ENCODE measurements at regions not wholly inside any gene's neighbourhood (a gene's known extent, or its start where the extent isn't known, plus 50 kb on each side); places are given as distances from the start of the nearest gene placed in this dataset.

DNA sequence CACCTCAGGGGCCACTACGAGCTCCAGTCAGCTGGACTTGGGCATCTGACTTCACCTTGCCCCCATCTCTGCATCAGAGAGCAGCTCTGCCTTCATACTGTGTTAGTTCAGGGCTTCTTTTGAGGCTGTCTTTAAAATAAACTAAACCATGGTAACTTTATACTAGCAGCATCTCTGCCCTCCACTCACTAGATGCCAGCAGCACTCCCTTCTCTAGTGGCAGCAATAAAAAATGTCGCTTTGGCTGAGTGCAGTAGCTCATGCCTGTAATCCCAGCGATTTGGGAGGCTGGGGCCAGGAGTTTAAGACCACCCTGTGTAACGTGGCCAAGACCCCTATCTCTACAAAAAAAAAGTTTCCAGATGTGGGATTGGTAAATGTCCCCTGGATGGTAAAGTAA is 584.4 kb downstream of the INHBA start:
- DNase-seq, result no peak

DNA sequence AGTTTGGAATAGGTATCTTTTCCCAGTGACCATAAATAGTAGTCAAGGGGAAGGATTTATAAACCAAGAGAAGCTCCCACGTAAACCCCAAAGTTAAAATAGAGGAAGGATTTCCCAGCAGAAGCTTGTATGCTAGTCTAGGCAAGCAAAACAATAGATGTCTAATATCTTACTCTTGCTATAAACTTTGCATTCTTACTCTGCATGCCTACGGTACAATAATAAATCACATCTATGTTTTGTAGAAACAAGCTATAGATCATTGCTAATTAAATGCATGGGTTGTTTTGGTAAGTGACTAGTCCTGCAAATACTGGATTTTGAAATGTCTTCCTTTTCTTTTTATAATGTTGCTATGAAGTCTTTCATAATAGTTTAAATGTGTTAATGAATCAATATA is 585.5 kb downstream of the INHBA start:
- no peak for DNase-seq

- no peak for DNase-seq
These were observed 586.1 kb downstream of the INHBA start for GRCh38 chr7:41116817-41117216.

- DNase-seq, result no peak
These were observed 586.6 kb downstream of the INHBA start for GRCh38 chr7:41116337-41116736.

DNA sequence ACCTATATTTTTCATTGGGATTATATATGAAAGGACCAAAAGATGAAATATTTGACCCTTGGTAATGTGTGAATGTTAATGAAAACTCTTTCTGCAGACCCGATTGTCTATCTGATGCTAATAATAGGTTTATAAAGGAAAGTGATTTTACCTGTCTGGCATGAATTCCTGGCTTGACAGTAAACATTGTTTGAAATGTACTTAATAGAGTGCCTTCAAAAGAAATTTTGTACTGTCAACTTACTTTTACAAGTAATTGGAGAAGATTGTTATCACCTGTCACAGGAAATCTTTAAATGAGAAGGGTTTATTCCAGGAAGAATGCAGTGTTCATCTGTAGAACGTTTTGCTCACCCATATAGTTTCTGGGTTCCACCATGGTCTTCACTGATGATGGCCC is 588.2 kb downstream of the INHBA start:
- no peak for DNase-seq

DNA sequence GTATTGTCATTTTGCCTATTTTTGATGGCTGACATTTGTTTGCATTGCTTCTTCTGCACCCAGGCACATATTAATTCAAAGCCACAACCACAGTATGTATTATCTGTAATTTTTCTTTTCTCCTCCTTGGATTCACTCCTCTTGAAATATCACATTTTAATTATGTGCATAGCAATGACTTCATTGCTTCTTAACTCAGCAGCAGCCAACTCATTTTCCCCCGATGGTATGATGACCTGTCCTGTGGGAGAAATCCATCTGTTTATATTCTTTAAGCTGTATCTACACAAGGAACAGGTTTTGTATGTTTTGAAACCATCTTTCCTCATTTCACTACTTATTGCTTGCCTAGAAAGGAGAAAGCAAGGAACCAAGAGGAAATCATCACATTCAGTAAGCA is 588.8 kb downstream of the INHBA start:
- no peak for DNase-seq

DNA sequence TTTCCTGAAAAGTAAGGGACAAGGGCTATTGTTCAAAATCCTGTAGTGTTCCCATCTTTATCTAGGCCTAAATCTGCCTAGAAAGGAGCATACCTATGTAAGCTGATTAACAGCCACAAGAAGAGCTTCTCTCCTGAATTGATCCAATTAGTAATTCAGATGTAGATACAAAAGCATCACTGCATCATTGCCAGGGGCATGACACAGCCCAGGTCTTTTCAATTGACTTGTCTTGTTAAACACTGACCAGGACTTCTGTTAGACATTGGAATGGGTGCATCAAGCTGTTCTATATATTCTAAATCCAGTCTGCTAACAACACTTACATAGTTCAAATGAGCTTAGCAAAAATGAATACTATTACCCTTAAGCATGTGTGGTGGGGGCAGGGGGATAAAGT is 589.2 kb downstream of the INHBA start:
- DNase-seq, result no peak

DNA sequence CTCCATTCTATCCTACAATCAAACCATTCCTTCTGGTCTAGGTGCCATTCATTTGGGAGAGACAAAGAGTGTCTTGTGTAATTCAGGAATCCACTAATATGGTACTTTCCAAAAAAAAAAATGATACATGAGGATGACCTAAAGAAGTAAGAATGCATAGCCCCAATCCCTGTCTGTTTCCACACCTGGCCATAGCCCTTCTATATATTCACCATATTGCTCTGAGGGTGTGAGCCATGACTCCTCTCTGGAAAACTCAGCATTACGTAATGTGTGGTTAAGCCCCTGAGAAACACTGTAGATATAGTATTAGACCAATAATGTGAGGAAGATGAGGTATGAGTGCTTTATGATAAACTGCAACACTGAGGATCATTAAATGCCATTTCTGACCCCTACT is 592.7 kb downstream of the INHBA start:
- no peak for DNase-seq

DNA sequence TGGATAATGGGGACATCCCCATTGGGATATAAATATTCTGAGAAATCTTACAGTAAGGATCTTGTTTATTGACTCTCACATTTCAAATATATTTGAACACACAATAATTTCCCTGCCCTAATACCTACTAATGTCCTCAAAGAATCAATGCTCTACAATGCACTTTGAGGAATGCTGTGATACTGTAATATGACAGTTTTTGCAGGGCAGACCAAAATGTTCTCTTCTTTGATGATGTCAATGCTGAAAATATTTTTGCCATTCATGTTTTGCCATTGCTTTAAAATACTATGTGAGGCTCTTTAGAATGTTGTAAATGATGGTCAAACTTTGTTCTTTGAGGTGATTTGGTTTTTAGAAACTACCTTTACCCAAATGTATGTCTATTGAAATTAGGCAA is 594.1 kb downstream of the INHBA start:
- DNase-seq, result no peak

- no peak for DNase-seq
These were observed 594.9 kb downstream of the INHBA start for GRCh38 chr7:41107938-41108448.

DNA sequence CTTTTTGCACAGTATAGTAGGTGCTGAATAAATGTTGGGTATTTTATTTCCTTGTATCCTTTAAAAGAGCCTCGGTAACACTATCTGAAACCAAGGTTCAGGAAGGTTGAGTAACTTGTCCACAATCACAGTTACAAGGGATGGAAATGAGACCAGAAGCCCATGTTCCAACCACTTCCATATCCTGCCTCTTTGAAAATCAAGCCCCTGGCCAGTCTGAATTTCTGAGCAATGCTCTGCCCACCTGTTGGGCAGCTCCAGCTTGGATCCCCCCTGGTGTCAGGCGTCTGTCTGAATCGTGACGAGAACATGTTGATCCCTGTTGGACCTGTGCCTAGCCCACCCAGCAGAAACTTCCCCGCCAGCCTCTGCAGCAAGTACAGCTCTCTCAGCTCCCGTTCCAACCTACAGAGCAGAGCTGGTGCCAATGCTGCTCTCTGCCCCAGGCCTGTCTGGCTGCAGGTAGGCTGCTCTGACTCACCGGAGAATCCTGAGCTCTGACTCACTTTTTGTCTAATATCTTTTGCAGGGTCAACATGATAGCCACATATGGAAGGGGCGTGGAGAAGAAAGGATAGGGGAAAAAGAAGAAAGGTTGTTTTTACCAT is 595.5 kb downstream of the INHBA start:
- DNase-seq, result no peak

DNA sequence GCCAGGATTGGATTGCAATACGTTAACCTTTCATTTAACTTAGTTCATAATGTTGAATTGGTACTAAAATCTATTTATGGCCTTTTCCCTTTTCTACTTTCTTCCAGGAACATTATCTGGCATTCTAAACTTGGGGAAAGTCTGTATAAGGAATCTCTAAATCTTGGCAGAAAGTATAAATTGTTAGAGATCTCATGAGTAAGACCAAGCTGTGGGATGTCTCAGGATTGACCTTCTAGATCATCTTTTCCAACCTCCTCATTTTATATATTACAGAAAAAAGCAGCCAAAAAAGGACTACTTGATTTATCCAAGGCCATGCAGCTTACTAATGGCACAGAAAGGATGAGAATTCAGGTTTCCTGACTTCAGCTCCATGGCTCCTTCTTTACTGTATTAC is 598.3 kb downstream of the INHBA start:
- DNase-seq, result no peak

GRCh38 chr7:41103331-41103730 is 599.6 kb downstream of the INHBA start:
- DNase-seq, result no peak

- no peak for DNase-seq
These were observed 604.0 kb downstream of the INHBA start for GRCh38 chr7:41098846-41099245.

GRCh38 chr7:41098402-41098801 is 604.5 kb downstream of the INHBA start:
- no peak for DNase-seq

DNA sequence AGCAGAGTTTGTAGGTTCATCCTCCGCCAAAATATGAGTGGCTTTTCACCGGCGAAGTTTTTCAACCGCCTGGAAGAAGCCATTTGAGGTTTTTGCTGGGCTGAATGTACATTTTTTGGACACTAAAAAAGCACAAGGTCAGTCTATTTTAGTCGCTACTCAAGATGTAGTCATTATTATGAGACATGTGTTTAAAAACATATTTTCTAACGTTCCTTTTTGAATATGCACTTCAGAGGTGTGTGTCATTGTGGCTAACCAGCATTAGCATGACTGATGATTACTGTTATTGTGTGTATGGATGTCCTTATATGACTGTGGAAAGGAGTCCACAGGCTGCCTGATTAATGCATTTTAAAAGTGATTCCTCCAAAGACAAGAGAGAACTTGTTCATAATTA is 605.4 kb downstream of the INHBA start:
- no peak for DNase-seq

DNA sequence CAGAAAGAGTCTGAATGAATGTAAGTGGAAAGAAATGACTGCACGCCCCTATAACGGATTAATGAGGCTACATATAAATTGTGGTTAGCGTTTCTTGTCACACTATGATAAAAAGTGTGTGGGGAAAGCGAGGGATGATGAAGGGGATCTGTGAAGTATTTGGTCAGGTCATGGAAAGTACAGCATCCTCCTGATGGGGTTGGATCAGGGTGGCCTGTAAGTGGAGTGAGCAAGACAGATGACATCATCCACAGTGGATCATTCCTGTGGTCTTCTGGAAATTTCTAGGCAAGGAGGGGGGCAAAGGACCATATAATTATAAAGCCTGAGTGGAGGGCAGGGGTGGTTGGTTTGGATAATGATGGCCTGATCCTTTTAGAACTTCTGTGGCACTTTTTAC is 606.0 kb downstream of the INHBA start:
- no peak for DNase-seq

GRCh38 chr7:41093141-41093540 is 609.7 kb downstream of the INHBA start:
- DNase-seq, result no peak

DNA sequence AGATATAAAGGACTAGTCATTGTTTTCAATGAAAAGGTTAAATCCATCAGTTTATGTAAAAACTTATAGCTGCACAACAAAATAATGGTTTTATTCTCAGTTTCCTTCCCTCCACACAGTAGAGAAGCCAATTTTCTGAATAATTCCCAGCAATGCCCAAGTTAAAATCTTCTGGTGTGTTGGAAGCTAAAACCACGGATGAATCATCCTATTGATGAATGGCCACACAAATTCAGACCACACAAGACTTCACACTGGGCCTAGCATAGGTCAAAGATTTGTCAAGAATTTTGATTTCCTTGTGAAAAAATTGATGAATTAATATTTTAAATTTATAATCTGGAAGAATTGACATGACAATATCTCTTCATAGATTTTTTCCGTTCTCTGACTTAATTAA is 617.6 kb downstream of the INHBA start:
- no peak for DNase-seq

GRCh38 chr7:41084381-41084780 is 618.5 kb downstream of the INHBA start:
- no peak for DNase-seq

DNA sequence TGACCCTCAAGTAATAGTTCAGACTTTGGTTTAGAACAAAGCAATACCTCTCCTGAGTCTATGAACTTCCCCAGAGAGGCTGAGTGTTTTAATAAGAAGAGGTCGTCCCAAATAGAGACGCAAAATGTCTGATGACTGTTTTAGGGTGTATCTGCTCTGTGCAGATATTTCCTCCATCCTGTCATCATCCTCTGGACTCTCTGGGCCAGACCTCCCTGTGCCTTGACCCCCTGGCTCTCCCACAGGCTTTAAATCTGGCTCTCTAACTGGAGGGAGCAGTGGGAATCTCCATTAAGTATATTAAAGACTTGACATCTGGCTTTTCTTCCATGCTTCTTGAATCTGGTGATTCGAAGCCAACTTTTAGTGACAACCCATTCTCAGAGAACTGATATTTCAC is 633.3 kb downstream of the INHBA start:
- no peak for DNase-seq

DNA sequence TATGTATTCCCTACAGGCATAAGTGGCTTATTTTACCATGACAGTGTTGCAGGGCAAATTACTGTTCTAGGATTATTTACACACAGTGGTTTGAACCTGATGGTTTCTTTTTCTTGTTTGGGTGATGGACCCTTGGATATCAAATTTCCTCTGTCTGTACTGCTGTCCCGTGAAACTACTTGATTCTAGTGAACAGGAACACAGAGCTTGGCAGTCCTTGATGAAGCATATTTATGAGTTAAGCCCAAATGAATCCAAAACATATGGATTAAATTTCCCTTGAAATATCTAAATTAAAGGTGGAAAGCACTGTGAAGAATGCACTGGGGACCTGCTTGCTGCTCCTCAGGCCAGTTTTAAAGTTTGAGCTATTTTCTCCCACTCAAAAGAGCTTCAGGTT is 635.3 kb downstream of the INHBA start:
- DNase-seq, result no peak

DNA sequence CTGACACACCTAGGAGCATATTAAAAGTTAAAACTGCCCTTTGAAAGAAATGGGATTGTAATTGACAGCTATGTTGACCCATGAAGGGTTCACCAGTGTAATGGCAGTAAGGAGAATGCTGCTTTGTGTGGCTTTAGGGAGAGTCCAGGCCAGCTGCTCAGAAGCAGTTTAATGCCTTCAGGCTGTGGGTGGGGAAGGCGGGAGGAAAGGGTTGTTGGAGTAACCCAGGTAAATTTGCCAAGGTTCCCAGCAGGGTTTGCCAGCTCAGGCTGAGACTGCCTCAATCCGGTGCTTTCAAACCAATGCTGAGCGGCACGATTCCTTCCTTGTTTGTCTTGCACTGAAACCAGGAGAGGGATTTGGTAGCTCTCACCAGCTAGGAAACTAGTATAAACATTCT is 637.2 kb downstream of the INHBA start:
- no peak for DNase-seq

- DNase-seq, result no peak
These were observed 639.8 kb downstream of the INHBA start for GRCh38 chr7:41063116-41063515.

DNA sequence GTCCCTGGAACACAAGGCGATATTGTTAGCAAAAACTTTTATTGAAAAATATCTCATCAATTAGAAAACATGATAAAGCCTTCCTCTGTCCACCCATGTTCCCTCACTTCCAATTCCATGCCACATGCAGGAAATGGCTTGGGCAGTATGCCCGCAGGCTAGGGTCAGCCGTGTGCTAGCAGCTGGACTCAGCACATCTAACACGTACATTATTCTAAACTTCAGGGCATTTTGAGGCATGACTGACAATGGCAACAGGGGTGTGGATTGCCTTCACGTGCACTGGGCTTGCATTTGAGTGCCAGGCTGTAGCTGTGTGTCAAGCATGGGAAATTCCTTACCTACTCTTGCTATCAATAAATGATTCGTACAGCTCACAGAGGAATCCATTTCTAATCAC is 642.1 kb downstream of the INHBA start:
- DNase-seq, result no peak

- no peak for DNase-seq
These were observed 643.1 kb downstream of the INHBA start for GRCh38 chr7:41059796-41060195.

Measured in NCI-H2081 (cell line).